ENCODE measurements at regions not wholly inside any gene's neighbourhood (a gene's known extent, or its start where the extent isn't known, plus 50 kb on each side); places are given as distances from the start of the nearest gene placed in this dataset.

GRCh38 chr2:144889348-144889747 is 369.4 kb upstream of the ZEB2 start:
- TF ChIP-seq POLR2A (IDR thresholded peaks at IDR 0.05) = no peak
- no peak for TF ChIP-seq CTCF (IDR thresholded peaks at IDR 0.05)
- no peak for TF ChIP-seq POLR2AphosphoS5 (IDR thresholded peaks at IDR 0.05)
- TF ChIP-seq EP300 (IDR thresholded peaks at IDR 0.05) = no peak

All from suprapubic skin (tissue), 4 donors.